Hepatocyte (in vitro differentiated cells): ENCODE measurements at regions not wholly inside any gene's neighbourhood (a gene's known extent, or its start where the extent isn't known, plus 50 kb on each side); places are given as distances from the start of the nearest gene placed in this dataset.

ENCODE experiments used
- DNase-seq: peaks from one replicate; pipeline ENCODE4 v3.0.0-alpha.2; 2016; ENCODE audit warnings: low spot score
- H2AFZ ChIP-seq: fragments of 200-600 bp; sonication (generic); 2 replicates; pipeline ENCODE4 v1.6.0; 2016; ENCODE audit warnings: antibody characterized with exemption, mild to moderate bottlenecking
- H3K27ac ChIP-seq: fragments of 200-600 bp; sonication (generic); 2 replicates; pipeline ENCODE4 v1.5.1; 2016; ENCODE audit warnings: mild to moderate bottlenecking
- H3K27me3 ChIP-seq: fragments of 200-600 bp; sonication (generic); 2 replicates; pipeline ENCODE4 v1.6.1; 2016
- H3K36me3 ChIP-seq: fragments of 200-600 bp; sonication (generic); replicated peaks from 2 replicates; pipeline ENCODE4 v1.5.1; 2016; ENCODE audit warnings: low read depth; ENCODE audit not compliant: insufficient read depth
- H3K4me1 ChIP-seq: fragments of 200-600 bp; sonication (generic); 2 replicates; pipeline ENCODE4 v1.5.1; 2016; ENCODE audit warnings: mild to moderate bottlenecking, moderate library complexity; ENCODE audit not compliant: insufficient read depth
- H3K4me2 ChIP-seq: fragments of 200-600 bp; sonication (generic); 2 replicates; pipeline ENCODE4 v1.6.0; 2016
- H3K4me3 ChIP-seq: fragments of 200-600 bp; sonication (generic); 2 replicates; pipeline ENCODE4 v1.5.1; 2016; ENCODE audit warnings: mild to moderate bottlenecking
- H3K79me2 ChIP-seq: fragments of 200-600 bp; sonication (generic); 2 replicates; pipeline ENCODE4 v1.6.0; 2017; ENCODE audit warnings: mild to moderate bottlenecking
- H3K9me2 ChIP-seq: fragments of 200-600 bp; sonication (generic); replicated peaks from 2 replicates; pipeline ENCODE4 v1.6.0; 2017; ENCODE audit warnings: mild to moderate bottlenecking; ENCODE audit not compliant: insufficient read depth
- H3K9me3 ChIP-seq: fragments of 200-600 bp; sonication (generic); 2 replicates; pipeline ENCODE4 v1.5.1; 2016; ENCODE audit warnings: low read depth, mild to moderate bottlenecking
- H4K20me1 ChIP-seq: fragments of 200-600 bp; sonication (generic); 2 replicates; pipeline ENCODE4 v1.6.0; 2016; ENCODE audit warnings: mild to moderate bottlenecking; ENCODE audit not compliant: insufficient read depth, poor library complexity, severe bottlenecking
- EZH2 ChIP-seq: fragments of 200-600 bp; sonication (generic); IDR thresholded peaks from 2 replicates; pipeline ENCODE4 v1.6.1; 2016; ENCODE audit warnings: antibody characterized with exemption, mild to moderate bottlenecking, borderline replicate concordance
- EZH2phosphoT487 ChIP-seq: fragments of 200-600 bp; sonication (generic); IDR thresholded peaks from one replicate; pipeline ENCODE4 v1.6.1; 2018; ENCODE audit warnings: antibody characterized with exemption, mild to moderate bottlenecking, low read depth, moderate library complexity; ENCODE audit not compliant: unreplicated experiment, severe bottlenecking
- WGBS: methylation state at CpG from one replicate; pipeline ENCODE4 v1.1.6; 2016; ENCODE audit warnings: low lambda C conversion rate; ENCODE audit errors: missing lambda C conversion rate; 5-methylcytosine and 5-hydroxymethylcytosine counted together
- TF ChIP-seq, protein P1 (sequence below): fragments of 200-600 bp; sonication (generic); IDR thresholded peaks from 2 replicates; pipeline ENCODE4 v1.5.1; 2016; ENCODE audit warnings: antibody characterized with exemption, mild to moderate bottlenecking; ENCODE audit not compliant: poor library complexity

- Histone ChIP-seq H3K27ac (no peak overlapping the region), H3K27me3 (no peaks in the 10 kb centered on the region), H2AFZ (no peak overlapping the region), H3K4me2 (no peak overlapping the region), H3K36me3 (no peaks in the 10 kb centered on the region), H4K20me1 (no peaks in the 10 kb centered on the region), H3K4me1 (no peaks in the 10 kb centered on the region), H3K79me2 (no peaks in the 10 kb centered on the region), H3K9me3 (no peaks in the 10 kb centered on the region), H3K9me2 (no peaks in the 10 kb centered on the region), H3K4me3 (no peak overlapping the region)
- 88% methylated on average over 3 of the region's 3 CpGs for WGBS
- DNase-seq, result no peak
- TF ChIP-seq EZH2 (no peak), EZH2phosphoT487 (no peak)
- TF ChIP-seq, protein P1, sequence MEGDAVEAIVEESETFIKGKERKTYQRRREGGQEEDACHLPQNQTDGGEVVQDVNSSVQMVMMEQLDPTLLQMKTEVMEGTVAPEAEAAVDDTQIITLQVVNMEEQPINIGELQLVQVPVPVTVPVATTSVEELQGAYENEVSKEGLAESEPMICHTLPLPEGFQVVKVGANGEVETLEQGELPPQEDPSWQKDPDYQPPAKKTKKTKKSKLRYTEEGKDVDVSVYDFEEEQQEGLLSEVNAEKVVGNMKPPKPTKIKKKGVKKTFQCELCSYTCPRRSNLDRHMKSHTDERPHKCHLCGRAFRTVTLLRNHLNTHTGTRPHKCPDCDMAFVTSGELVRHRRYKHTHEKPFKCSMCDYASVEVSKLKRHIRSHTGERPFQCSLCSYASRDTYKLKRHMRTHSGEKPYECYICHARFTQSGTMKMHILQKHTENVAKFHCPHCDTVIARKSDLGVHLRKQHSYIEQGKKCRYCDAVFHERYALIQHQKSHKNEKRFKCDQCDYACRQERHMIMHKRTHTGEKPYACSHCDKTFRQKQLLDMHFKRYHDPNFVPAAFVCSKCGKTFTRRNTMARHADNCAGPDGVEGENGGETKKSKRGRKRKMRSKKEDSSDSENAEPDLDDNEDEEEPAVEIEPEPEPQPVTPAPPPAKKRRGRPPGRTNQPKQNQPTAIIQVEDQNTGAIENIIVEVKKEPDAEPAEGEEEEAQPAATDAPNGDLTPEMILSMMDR, result no peak
These were observed 1146.0 kb downstream of the NLGN4X start for GRCh38 chrX:5082705-5083104.

GRCh38 chrX:5080791-5081190 is 1147.9 kb downstream of the NLGN4X start:
- DNase-seq, result no peak
- H2AFZ ChIP-seq, result no peak overlapping the region
- H3K27ac ChIP-seq, result no peak overlapping the region
- no peaks in the 10 kb centered on the region for H3K79me2 ChIP-seq
- no peak overlapping the region for H3K4me2 ChIP-seq
- TF ChIP-seq EZH2phosphoT487 (no peak), EZH2 (no peak)
- TF ChIP-seq, protein P1, result no peak
- no peaks in the 10 kb centered on the region for H3K36me3 ChIP-seq
- 68% methylated on average over 4 of the region's 4 CpGs for WGBS
- H3K27me3 ChIP-seq, result no peaks in the 10 kb centered on the region
- no peaks in the 10 kb centered on the region for H4K20me1 ChIP-seq
- H3K9me2 ChIP-seq, result no peaks in the 10 kb centered on the region
- H3K4me3 ChIP-seq, result no peak overlapping the region
- H3K4me1 ChIP-seq, result no peaks in the 10 kb centered on the region
- no peaks in the 10 kb centered on the region for H3K9me3 ChIP-seq

GRCh38 chrX:5068550-5068949 is 1160.1 kb downstream of the NLGN4X start:
- H3K79me2 ChIP-seq, result no peaks in the 10 kb centered on the region
- no peak overlapping the region for H3K27ac ChIP-seq
- H3K4me2 ChIP-seq, result no peak overlapping the region
- no peaks in the 10 kb centered on the region for H3K36me3 ChIP-seq
- peaks cover 5% of the 10 kb centered on the region for H3K4me1 ChIP-seq
- H3K4me3 ChIP-seq, result no peak overlapping the region
- no peaks in the 10 kb centered on the region for H3K27me3 ChIP-seq
- DNase-seq, result no peak
- H4K20me1 ChIP-seq, result no peaks in the 10 kb centered on the region
- H3K9me2 ChIP-seq, result no peaks in the 10 kb centered on the region
- no peaks in the 10 kb centered on the region for H3K9me3 ChIP-seq
- H2AFZ ChIP-seq, result no peak overlapping the region
- 86% methylated on average over 5 of the region's 5 CpGs for WGBS
- no peak for TF ChIP-seq EZH2phosphoT487
- TF ChIP-seq EZH2, result no peak
- TF ChIP-seq, protein P1, result no peak

GRCh38 chrX:5057786-5058185 is 1170.9 kb downstream of the NLGN4X start:
- DNase-seq, result no peak
- no peak for TF ChIP-seq EZH2phosphoT487
- TF ChIP-seq EZH2, result no peak
- TF ChIP-seq, protein P1, result no peak
- H3K36me3 ChIP-seq, result no peaks in the 10 kb centered on the region
- H3K4me3 ChIP-seq, result no peak overlapping the region
- H3K27ac ChIP-seq, result no peak overlapping the region
- H3K9me3 ChIP-seq, result no peaks in the 10 kb centered on the region
- H3K79me2 ChIP-seq, result no peaks in the 10 kb centered on the region
- H3K27me3 ChIP-seq, result no peaks in the 10 kb centered on the region
- 81% methylated on average over 2 of the region's 2 CpGs for WGBS
- H2AFZ ChIP-seq, result no peak overlapping the region
- H3K9me2 ChIP-seq, result no peaks in the 10 kb centered on the region
- H4K20me1 ChIP-seq, result no peaks in the 10 kb centered on the region
- peaks cover 4% of the 10 kb centered on the region for H3K4me1 ChIP-seq
- H3K4me2 ChIP-seq, result no peak overlapping the region
